ENCODE measurements at regions not wholly inside any gene's neighbourhood (a gene's known extent, or its start where the extent isn't known, plus 50 kb on each side); places are given as distances from the start of the nearest gene placed in this dataset.
"Not testable (repeated sequence)": the region's sequence is repeated elsewhere in the genome, so short reads cannot be mapped to it uniquely, and the experiment has no call there.

DNA sequence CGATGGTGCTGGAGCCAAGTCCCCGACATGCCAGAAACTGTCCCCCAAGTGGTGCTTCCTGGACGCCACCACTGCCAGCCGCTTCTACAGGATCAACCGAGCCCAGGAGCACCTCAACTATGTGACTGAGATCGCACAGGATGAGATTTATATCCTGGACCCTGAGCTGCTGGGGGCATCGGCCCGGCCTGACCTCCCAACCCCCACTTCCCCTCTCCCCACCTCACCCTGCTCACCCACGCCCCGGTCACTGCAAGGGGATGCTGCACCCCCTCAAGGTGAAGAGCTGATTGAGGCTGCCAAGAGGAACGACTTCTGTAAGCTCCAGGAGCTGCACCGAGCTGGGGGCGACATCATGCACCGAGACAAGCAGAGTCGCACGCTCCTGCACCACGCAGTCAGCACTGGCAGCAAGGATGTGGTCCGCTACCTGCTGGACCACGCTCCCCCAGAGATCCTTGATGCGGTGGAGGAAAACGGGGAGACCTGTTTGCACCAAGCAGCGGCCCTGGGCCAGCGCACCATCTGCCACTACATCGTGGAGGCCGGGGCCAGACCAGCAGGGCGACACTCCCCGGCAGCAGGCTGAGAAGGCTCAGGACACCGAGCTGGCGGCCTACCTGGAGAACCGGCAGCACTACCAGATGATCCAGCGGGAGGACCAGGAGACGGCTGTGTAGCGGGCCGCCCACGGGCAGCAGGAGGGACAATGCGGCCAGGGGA is 91.0 kb downstream of the LACC1 start:
- TF ChIP-seq, protein P1, sequence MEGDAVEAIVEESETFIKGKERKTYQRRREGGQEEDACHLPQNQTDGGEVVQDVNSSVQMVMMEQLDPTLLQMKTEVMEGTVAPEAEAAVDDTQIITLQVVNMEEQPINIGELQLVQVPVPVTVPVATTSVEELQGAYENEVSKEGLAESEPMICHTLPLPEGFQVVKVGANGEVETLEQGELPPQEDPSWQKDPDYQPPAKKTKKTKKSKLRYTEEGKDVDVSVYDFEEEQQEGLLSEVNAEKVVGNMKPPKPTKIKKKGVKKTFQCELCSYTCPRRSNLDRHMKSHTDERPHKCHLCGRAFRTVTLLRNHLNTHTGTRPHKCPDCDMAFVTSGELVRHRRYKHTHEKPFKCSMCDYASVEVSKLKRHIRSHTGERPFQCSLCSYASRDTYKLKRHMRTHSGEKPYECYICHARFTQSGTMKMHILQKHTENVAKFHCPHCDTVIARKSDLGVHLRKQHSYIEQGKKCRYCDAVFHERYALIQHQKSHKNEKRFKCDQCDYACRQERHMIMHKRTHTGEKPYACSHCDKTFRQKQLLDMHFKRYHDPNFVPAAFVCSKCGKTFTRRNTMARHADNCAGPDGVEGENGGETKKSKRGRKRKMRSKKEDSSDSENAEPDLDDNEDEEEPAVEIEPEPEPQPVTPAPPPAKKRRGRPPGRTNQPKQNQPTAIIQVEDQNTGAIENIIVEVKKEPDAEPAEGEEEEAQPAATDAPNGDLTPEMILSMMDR (IDR thresholded peaks at IDR 0.05): not testable (repeated sequence)
- not testable (repeated sequence) for TF ChIP-seq POLR2A, EP300, POLR2AphosphoS5 (IDR thresholded peaks at IDR 0.05)
